ENCODE measurements at regions not wholly inside any gene's neighbourhood (a gene's known extent, or its start where the extent isn't known, plus 50 kb on each side); places are given as distances from the start of the nearest gene placed in this dataset.

GRCh38 chr7:68671671-68672070 is 926.6 kb upstream of the AUTS2 start:
- intact Hi-C loops (cut with DNase I), result no loop called here
- H3K4me1 ChIP-seq (ENCODE audit: insufficient read depth), result no peaks in the 10 kb centered on the region
- H3K36me3 ChIP-seq, result no peaks in the 10 kb centered on the region
- H3K9me3 ChIP-seq, result no peaks in the 10 kb centered on the region
- H3K27ac ChIP-seq, result no peak overlapping the region
- 88 to 96% (median 88%) methylated on average over 2 of the region's 2 CpGs for WGBS, 3 donors
- TF ChIP-seq CTCF (IDR thresholded peaks at IDR 0.05), result no peak
- no peak for TF ChIP-seq EP300 (IDR thresholded peaks at IDR 0.05)
- TF ChIP-seq POLR2A (IDR thresholded peaks at IDR 0.05), result no peak
- no peaks in the 10 kb centered on the region for H3K27me3 ChIP-seq
- H3K4me3 ChIP-seq, result no peak overlapping the region
- DNase-seq, result no peak

- no peaks in the 10 kb centered on the region for H3K27me3 ChIP-seq
- intact Hi-C loops (cut with DNase I), result no loop called here
- WGBS, 3 donors, result 90 to 93% (median 92%) methylated on average over 3 of the region's 3 CpGs
- H3K27ac ChIP-seq, result no peak overlapping the region
- no peak for DNase-seq
- H3K4me3 ChIP-seq, result no peak overlapping the region
- H3K4me1 ChIP-seq (ENCODE audit: insufficient read depth), result no peaks in the 10 kb centered on the region
- H3K9me3 ChIP-seq, result no peaks in the 10 kb centered on the region
- TF ChIP-seq EP300 (IDR thresholded peaks at IDR 0.05) (no peak), CTCF (IDR thresholded peaks at IDR 0.05) (no peak), POLR2A (IDR thresholded peaks at IDR 0.05) (no peak)
- no peaks in the 10 kb centered on the region for H3K36me3 ChIP-seq
Observed at GRCh38 chr7:68674826-68675225, 923.4 kb upstream of the AUTS2 start.

- TF ChIP-seq CTCF (IDR thresholded peaks at IDR 0.05), result no peak
- no peak for DNase-seq
- no peaks in the 10 kb centered on the region for H3K9me3 ChIP-seq
- 61 to 62% (median 62%) methylated on average over 13 of the region's 13 CpGs for WGBS, 3 donors
- intact Hi-C loops (cut with DNase I), result no loop called here
- H3K4me1 ChIP-seq (ENCODE audit: insufficient read depth), result no peaks in the 10 kb centered on the region
- no peak overlapping the region for H3K27ac ChIP-seq
- H3K4me3 ChIP-seq, result no peak overlapping the region
- no peaks in the 10 kb centered on the region for H3K36me3 ChIP-seq
- H3K27me3 ChIP-seq, result no peaks in the 10 kb centered on the region
Observed at GRCh38 chr7:68676813-68677535, 921.3 kb upstream of the AUTS2 start.

GRCh38 chr7:68678196-68678595 is 920.1 kb upstream of the AUTS2 start:
- Histone ChIP-seq H3K27ac (no peak overlapping the region), H3K36me3 (no peaks in the 10 kb centered on the region), H3K4me3 (no peak overlapping the region), H3K27me3 (no peaks in the 10 kb centered on the region), H3K9me3 (no peaks in the 10 kb centered on the region), H3K4me1 (ENCODE audit: insufficient read depth) (no peaks in the 10 kb centered on the region)
- TF ChIP-seq EP300 (IDR thresholded peaks at IDR 0.05) (no peak), CTCF (IDR thresholded peaks at IDR 0.05) (no peak), POLR2A (IDR thresholded peaks at IDR 0.05) (no peak)
- WGBS, 3 donors, result 72 to 80% (median 75%) methylated on average over 4 of the region's 4 CpGs
- DNase-seq, result no peak
- intact Hi-C loops (cut with DNase I), result no loop called here

Data from ovary (tissue), 7 donors.